Gastroesophageal sphincter (tissue), 3 donors: ENCODE measurements at regions not wholly inside any gene's neighbourhood (a gene's known extent, or its start where the extent isn't known, plus 50 kb on each side); places are given as distances from the start of the nearest gene placed in this dataset.
"Not testable (repeated sequence)": the region's sequence is repeated elsewhere in the genome, so short reads cannot be mapped to it uniquely, and the experiment has no call there.

Source experiments
- EP300 ChIP-seq: sonication (generic); formaldehyde crosslinking; IDR thresholded peaks from one replicate; pipeline ENCODE4 v1.6.1; 2017; ENCODE audit warnings: antibody characterized with exemption, mild to moderate bottlenecking
- POLR2A ChIP-seq, 2 donors: fragments of 450-650 bp; IDR thresholded peaks; one replicate each; pipeline ENCODE4 v1.6.1; 2017; ENCODE audit warnings: antibody characterized with exemption in 2 of 2, mild to moderate bottlenecking in 2 of 2, moderate library complexity in 1 of 2
- TF ChIP-seq, protein P1 (sequence below), 4 experiments: fragments of 200-600 bp in 2 of 4; fragments of 450-650 bp in 2 of 4; sonication (generic) in 1 of 4; IDR thresholded peaks; one replicate each; pipeline ENCODE4 v1.5.1; 2017 to 2019; ENCODE audit warnings: antibody characterized with exemption in 4 of 4, mild to moderate bottlenecking in 2 of 4, moderate library complexity in 2 of 4

DNA sequence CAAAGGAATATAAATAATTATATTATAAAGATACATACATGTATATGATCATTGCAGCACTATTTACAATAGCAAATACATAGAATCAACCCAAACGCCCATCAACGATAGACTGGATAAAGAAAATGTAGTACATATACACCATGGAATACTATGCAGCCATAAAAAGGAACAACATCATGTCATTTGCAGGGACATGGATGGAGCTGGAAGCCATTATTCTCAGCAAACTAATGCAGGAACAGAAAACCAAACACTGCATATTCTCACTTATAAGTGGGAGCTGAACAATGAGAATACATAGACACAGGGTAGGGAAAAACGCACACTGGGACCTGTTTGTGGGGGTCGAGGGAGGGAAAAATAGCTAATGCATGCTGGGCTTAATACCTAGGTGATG, 120.9 kb upstream of the ZCCHC13 start:
- not testable (repeated sequence) for TF ChIP-seq EP300; POLR2A (IDR thresholded peaks at IDR 0.05)
- TF ChIP-seq, protein P1, sequence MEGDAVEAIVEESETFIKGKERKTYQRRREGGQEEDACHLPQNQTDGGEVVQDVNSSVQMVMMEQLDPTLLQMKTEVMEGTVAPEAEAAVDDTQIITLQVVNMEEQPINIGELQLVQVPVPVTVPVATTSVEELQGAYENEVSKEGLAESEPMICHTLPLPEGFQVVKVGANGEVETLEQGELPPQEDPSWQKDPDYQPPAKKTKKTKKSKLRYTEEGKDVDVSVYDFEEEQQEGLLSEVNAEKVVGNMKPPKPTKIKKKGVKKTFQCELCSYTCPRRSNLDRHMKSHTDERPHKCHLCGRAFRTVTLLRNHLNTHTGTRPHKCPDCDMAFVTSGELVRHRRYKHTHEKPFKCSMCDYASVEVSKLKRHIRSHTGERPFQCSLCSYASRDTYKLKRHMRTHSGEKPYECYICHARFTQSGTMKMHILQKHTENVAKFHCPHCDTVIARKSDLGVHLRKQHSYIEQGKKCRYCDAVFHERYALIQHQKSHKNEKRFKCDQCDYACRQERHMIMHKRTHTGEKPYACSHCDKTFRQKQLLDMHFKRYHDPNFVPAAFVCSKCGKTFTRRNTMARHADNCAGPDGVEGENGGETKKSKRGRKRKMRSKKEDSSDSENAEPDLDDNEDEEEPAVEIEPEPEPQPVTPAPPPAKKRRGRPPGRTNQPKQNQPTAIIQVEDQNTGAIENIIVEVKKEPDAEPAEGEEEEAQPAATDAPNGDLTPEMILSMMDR (IDR thresholded peaks at IDR 0.05), result not testable (repeated sequence)
